Pancreas (tissue), 10 donors: ENCODE measurements at regions not wholly inside any gene's neighbourhood (a gene's known extent, or its start where the extent isn't known, plus 50 kb on each side); places are given as distances from the start of the nearest gene placed in this dataset.

ENCODE experiments used
- ATAC-seq, 4 donors: fragments of 200-7000 bp; cut with Tn5 transposase; one replicate each; pipeline versions ENCODE4 v1.8.0 to v1.9.1; 2020; ENCODE audit warnings: mild to moderate bottlenecking in 4 of 4, moderate library complexity in 4 of 4
- DNase-seq, 6 donors: peaks; one replicate each; pipeline ENCODE4 v3.0.0-alpha.2; 2020
- FAIRE-seq: peaks from 2 replicates; lab custom pipeline; 2012; peaks lifted over from hg19 to GRCh38; lab: Jason Lieb, UNC
- H3K27ac ChIP-seq, 4 donors: fragments of 200-600 bp; sonication (generic); 1 replicate in 3 of 4; 2 replicates in 1 of 4; pipeline versions ENCODE4 v1.5.0 to v1.8.0; 2020
- H3K27me3 ChIP-seq, 4 donors: fragments of 200-600 bp; one replicate each; pipeline ENCODE4 v1.8.0; 2021
- H3K36me3 ChIP-seq, 3 donors: fragments of 200-600 bp; sonication (generic) in 1 of 3; one replicate each; pipeline versions ENCODE4 v1.5.0 to v1.8.0; 2020 to 2021
- H3K4me1 ChIP-seq, 3 donors: fragments of 200-600 bp; one replicate each; pipeline ENCODE4 v1.8.0; 2021
- H3K4me3 ChIP-seq, 4 donors: fragments of 200-600 bp; sonication (generic) in 2 of 4; one replicate each; pipeline versions ENCODE4 v1.5.0 to v1.8.0; 2020 to 2021
- H3K9me3 ChIP-seq, 4 donors: fragments of 200-600 bp; one replicate each; pipeline ENCODE4 v1.8.0; 2021
- CTCF ChIP-seq, 4 donors: fragments of 200-600 bp; sonication (generic) in 3 of 4; IDR thresholded peaks; one replicate each; pipeline versions ENCODE4 v1.5.0 to v1.8.0; 2021; ENCODE audit warnings: antibody characterized with exemption in 4 of 4
- WGBS, 2 donors: extraction: QIAGEN DNeasy Blood & Tissue Kit; methylation state at CpG; one replicate each; pipeline ENCODE4 v1.1.7; 2013; 5-methylcytosine and 5-hydroxymethylcytosine counted together
- intact Hi-C, 3 donors: fragments of 100-400 bp; cut with DNase I; formaldehyde crosslinking; loops; one replicate each; pipeline versions ENCODE4 v1.11.1 to v1.14.2; 2022
- donor health status: healthy with polysubstance abuse.
- donor health status: DM: no; HTN: no; CAD: no; lungs with moderate emphysema.
- donor health status: DM: no; HTN: no; CAD: no.
- donor health status: control.
- donor health status: control.
- donor health status: Bipolar disorder and iron deficiency.
- donor health status: DM: yes; HTN: yes; CAD: no.
- donor health status: DM: no; HTN: no; CAD: no.
- donor health status: DM: no; HTN: no; CAD: no.
- donor health status: DM: yes; HTN: yes; CAD: no.

- 66 to 100% methylated on average over 1 of the region's 1 CpG for WGBS, 2 donors
- Histone ChIP-seq H3K36me3 (no peaks in the 10 kb centered on the region), H3K9me3 (no peaks in the 10 kb centered on the region), H3K27ac (no peak overlapping the region), H3K4me3 (no peak overlapping the region), H3K27me3 (no peaks in the 10 kb centered on the region), H3K4me1 (no peaks in the 10 kb centered on the region)
- DNase-seq (no peak), ATAC-seq (no peak), FAIRE-seq (no peak)
- no peak for TF ChIP-seq CTCF (IDR thresholded peaks at IDR 0.05)
- intact Hi-C loops = no loop called here
These were observed 50.6 kb upstream of the ACADM start for GRCh38 chr1:75673885-75674284.
